ENCODE measurements at regions not wholly inside any gene's neighbourhood (a gene's known extent, or its start where the extent isn't known, plus 50 kb on each side); places are given as distances from the start of the nearest gene placed in this dataset.

GRCh38 chr5:155921621-155922020, 405.3 kb upstream of the SGCD start:
- H2AK5ac ChIP-seq (ENCODE audit: low read depth, low read length), result no peak overlapping the region
- H3K4me3 ChIP-seq (ENCODE audit: extremely low read depth in 1 of 4, insufficient read depth in 2 of 4, low read depth in 3 of 4, low read length in 4 of 4), result no peak overlapping the region
- no peak overlapping the region for H2AFZ ChIP-seq (ENCODE audit: low read length)
- no peak overlapping the region for H4K5ac ChIP-seq (ENCODE audit: insufficient read length, low read depth, low read length)
- no peaks in the 10 kb centered on the region for H3K36me3 ChIP-seq (ENCODE audit: control insufficient read depth in 2 of 4, insufficient read depth in 4 of 4, low read length in 3 of 4)
- no peak for FAIRE-seq
- H3K27ac ChIP-seq (ENCODE audit: low read depth, low read length), result no peak overlapping the region
- H4K8ac ChIP-seq (ENCODE audit: extremely low read depth, insufficient read depth, low read length), result no peak overlapping the region
- no peaks in the 10 kb centered on the region; the same call in 1 of the 2 replicates for H3K23me2 ChIP-seq (ENCODE audit: low read depth, low read length)
- 91% methylated on average over 3 of the region's 3 CpGs; no CpG with 5 or more reads in 1 of the 2 experiments for WGBS, 2 experiments (ENCODE audit: extremely low coverage in 1 of 2, insufficient coverage in 1 of 2, insufficient read length in 1 of 2, insufficient replicate concordance in 2 of 2, low coverage in 1 of 2, low lambda C conversion rate in 2 of 2, missing lambda C conversion rate in 1 of 2)
- H2BK15ac ChIP-seq (ENCODE audit: low read length), result no peak overlapping the region
- DNase-seq (ENCODE audit: low read depth in 1 of 2, low spot score in 2 of 2), result no peak
- 0 out of 4 replicates have a peak, but pooled peaks cover 0 to 3% of the 10 kb centered on the region in 2 experiments for H3K9me3 ChIP-seq (ENCODE audit: insufficient read depth in 2 of 2, low read depth in 1 of 2, low read length in 1 of 2)
- no peak overlapping the region for H2BK5ac ChIP-seq (ENCODE audit: low read depth, low read length)
- H3K4me2 ChIP-seq (ENCODE audit: insufficient read depth in 1 of 2, low read depth in 2 of 2, low read length in 2 of 2), result no peak overlapping the region
- no peaks in the 10 kb centered on the region for H3K79me2 ChIP-seq (ENCODE audit: control insufficient read depth in 1 of 2, insufficient read depth in 2 of 2, low read length in 2 of 2)
- no peak overlapping the region for H3K9ac ChIP-seq (replicated peaks in 1 of 4; ENCODE audit: extremely low read depth in 1 of 4, low read depth in 3 of 4, low read length in 3 of 4)
- H3K18ac ChIP-seq (ENCODE audit: extremely low read depth, low read length), result no peak overlapping the region
- POLR2A ChIA-PET (ENCODE audit: partially characterized antibody), result no interaction called here
- H3K4ac ChIP-seq (replicated peaks; ENCODE audit: insufficient read length, low read depth, low read length), result no peak overlapping the region
- peaks cover 0 to 4% (median 2%) of the 10 kb centered on the region in 4 experiments; a peak in 3 of 7 replicates for H3K4me1 ChIP-seq (replicated peaks in 1 of 4; ENCODE audit: control insufficient read depth in 3 of 4, insufficient read depth in 4 of 4, low read length in 3 of 4)
- no peak overlapping the region for H3K14ac ChIP-seq (ENCODE audit: insufficient read length)
- no peak overlapping the region for H2BK20ac ChIP-seq (ENCODE audit: low read length)
- H3K79me1 ChIP-seq (ENCODE audit: low read depth, low read length), result no peaks in the 10 kb centered on the region
- H2BK12ac ChIP-seq (ENCODE audit: low read depth, low read length), result no peak overlapping the region
- CTCF ChIA-PET (ENCODE audit: partially characterized antibody), result interaction anchor here (1.2 kb wide), 1 partner anchor 14 kb away, joined by 3 read pairs; no protein-coding TSS in a partner anchor
- H4K91ac ChIP-seq (replicated peaks; ENCODE audit: insufficient read length, low read length), result no peak overlapping the region
- no peak overlapping the region for H2BK120ac ChIP-seq (replicated peaks; ENCODE audit: low read depth, low read length)
- no peaks in the 10 kb centered on the region for H4K20me1 ChIP-seq (replicated peaks in 1 of 2; ENCODE audit: control insufficient read depth in 1 of 2, insufficient read depth in 2 of 2, low read length in 2 of 2)
- H3K56ac ChIP-seq (replicated peaks; ENCODE audit: insufficient read length, low read depth, low read length), result no peak overlapping the region
- no peaks in the 10 kb centered on the region for H3K27me3 ChIP-seq (replicated peaks in 1 of 4; ENCODE audit: control insufficient read depth in 3 of 4, extremely low read depth in 1 of 4, insufficient read depth in 3 of 4, low read length in 3 of 4)
- no peak overlapping the region for H3K23ac ChIP-seq (ENCODE audit: insufficient read length)
- no peak for TF ChIP-seq EGR1 (IDR thresholded peaks at IDR 0.05; ENCODE audit: borderline replicate concordance, low read depth, low read length)

Measured in H1 (cell line).